SK-N-SH (cell line): ENCODE measurements at regions not wholly inside any gene's neighbourhood (a gene's known extent, or its start where the extent isn't known, plus 50 kb on each side); places are given as distances from the start of the nearest gene placed in this dataset.

ENCODE experiments used
- CTCF ChIA-PET: fragments of 300-600, 350-600 bp; formaldehyde crosslinking; extraction: SDS; loops from one replicate; lab custom pipeline; 2021; lab: Yijun Ruan, JAX
- POLR2A ChIA-PET: fragments of 350-600 bp; sonication (Branson Sonifier 250); formaldehyde crosslinking; extraction: SDS; loops from one replicate; lab custom pipeline; 2020; ENCODE audit warnings: antibody characterized with exemption, inconsistent platforms; lab: Yijun Ruan, JAX
- DNase-seq: peaks from one replicate; pipeline ENCODE4 v3.0.0; 2012
- H2AFZ ChIP-seq: fragments of 200-600 bp; sonication (generic); 2 replicates; pipeline ENCODE4 v1.8.1; 2016; ENCODE audit warnings: antibody characterized with exemption, mild to moderate bottlenecking, low read depth
- H3F3A ChIP-seq: fragments of 200-600 bp; sonication (generic); replicated peaks from 2 replicates; pipeline ENCODE3; 2016; ENCODE audit warnings: antibody characterized with exemption, mild to moderate bottlenecking; ENCODE audit not compliant: insufficient read depth
- H3K27ac ChIP-seq, 2 experiments: fragments of 200-500 bp in 1 of 2; fragments of 200-600 bp in 1 of 2; sonication (Bioruptor generic) in 1 of 2; sonication (generic), shearing (Covaris generic) in 1 of 2; 2 replicates each; pipeline versions ENCODE4 v1.5.1 to v1.6.1; 2014 to 2016; ENCODE audit warnings: low read depth in 2 of 2, inconsistent platforms in 1 of 2, low read length in 1 of 2, mild to moderate bottlenecking in 1 of 2, mixed read lengths in 1 of 2
- H3K27me3 ChIP-seq: fragments of 200-600 bp; sonication (generic), shearing (Covaris generic); 2 replicates; pipeline ENCODE4 v1.6.1; 2016; ENCODE audit warnings: mixed run types; ENCODE audit not compliant: insufficient read depth
- H3K36me3 ChIP-seq, 2 experiments: fragments of 200-500 bp in 1 of 2; fragments of 200-600 bp in 1 of 2; sonication (Bioruptor generic) in 1 of 2; sonication (generic) in 1 of 2; replicated peaks in 1 of 2; 2 replicates each; pipeline versions ENCODE3 to v1.5.1; 2014 to 2016; ENCODE audit warnings: low read length in 1 of 2, mild to moderate bottlenecking in 1 of 2; ENCODE audit not compliant: insufficient read depth in 2 of 2, control insufficient read depth in 1 of 2
- H3K4me1 ChIP-seq, 2 experiments: fragments of 200-500 bp in 1 of 2; fragments of 200-600 bp in 1 of 2; sonication (Bioruptor generic) in 1 of 2; sonication (generic), shearing (Covaris generic) in 1 of 2; 2 replicates each; pipeline versions ENCODE4 v1.5.1 to v1.6.1; 2014 to 2016; ENCODE audit warnings: low read depth in 1 of 2, low read length in 1 of 2, mixed run types in 1 of 2; ENCODE audit not compliant: insufficient read depth in 2 of 2, control insufficient read depth in 1 of 2
- H3K4me2 ChIP-seq: fragments of 200-600 bp; sonication (generic), shearing (Covaris generic); 2 replicates; pipeline ENCODE4 v1.6.1; 2017; ENCODE audit warnings: mixed run types
- H3K4me3 ChIP-seq, 2 experiments: fragments of 200-500 bp in 1 of 2; fragments of 200-600 bp in 1 of 2; sonication (Bioruptor generic) in 1 of 2; sonication (generic), shearing (Covaris generic) in 1 of 2; 2 replicates each; pipeline versions ENCODE4 v1.5.1 to v1.8.1; 2014 to 2016; ENCODE audit warnings: low read depth in 2 of 2, inconsistent platforms in 1 of 2, low read length in 1 of 2, mild to moderate bottlenecking in 1 of 2, mixed read lengths in 1 of 2, moderate library complexity in 1 of 2
- H3K79me2 ChIP-seq: fragments of 200-600 bp; sonication (generic); 2 replicates; pipeline ENCODE4 v1.8.1; 2017; ENCODE audit warnings: mild to moderate bottlenecking; ENCODE audit not compliant: insufficient read depth
- H3K9ac ChIP-seq: fragments of 200-600 bp; sonication (generic); 2 replicates; pipeline ENCODE4 v1.6.1; 2017; ENCODE audit warnings: mixed run types
- H3K9me2 ChIP-seq: fragments of 200-600 bp; sonication (generic); 2 replicates; pipeline ENCODE4 v1.6.1; 2017; ENCODE audit warnings: mixed run types
- H3K9me3 ChIP-seq: fragments of 200-600 bp; sonication (generic); 2 replicates; pipeline ENCODE4 v1.6.1; 2017; ENCODE audit warnings: mixed run types, mild to moderate bottlenecking, moderate library complexity
- H4K20me1 ChIP-seq: fragments of 200-600 bp; sonication (generic); 2 replicates; pipeline ENCODE4 v1.6.1; 2017; ENCODE audit warnings: mild to moderate bottlenecking, mixed run types; ENCODE audit not compliant: insufficient read depth
- CHD2 ChIP-seq: fragments of 150-350 bp; IDR thresholded peaks from 2 replicates; pipeline ENCODE4 v1.6.1; 2018; ENCODE audit warnings: low read length; ENCODE audit not compliant: partially characterized antibody
- ELF1 ChIP-seq: IDR thresholded peaks from 2 replicates; pipeline ENCODE4 v1.4.0; 2012
- EP300 ChIP-seq, 2 experiments: IDR thresholded peaks; 2 replicates each; pipeline versions ENCODE4 v1.4.0 to v1.6.1; 2012; ENCODE audit warnings: borderline replicate concordance in 1 of 2, low read depth in 1 of 2, low read length in 1 of 2
- EZH2phosphoT487 ChIP-seq: fragments of 200-600 bp; sonication (generic); IDR thresholded peaks from 2 replicates; pipeline ENCODE4 v1.6.1; 2017; ENCODE audit warnings: low read depth, mixed run types, mild to moderate bottlenecking, antibody characterized with exemption, moderate library complexity, borderline replicate concordance
- FOSL2 ChIP-seq: IDR thresholded peaks from 2 replicates; pipeline ENCODE4 v1.4.0; 2012; ENCODE audit warnings: low read depth, mild to moderate bottlenecking, moderate library complexity, borderline replicate concordance
- GABPA ChIP-seq: IDR thresholded peaks from 2 replicates; pipeline ENCODE4 v1.4.0; 2012; ENCODE audit warnings: low read depth, mild to moderate bottlenecking
- GATA2 ChIP-seq: sonication (generic); formaldehyde crosslinking; IDR thresholded peaks from 2 replicates; pipeline ENCODE4 v1.5.0; 2020; ENCODE audit warnings: mild to moderate bottlenecking, missing genetic modification reagents
- IRF3 ChIP-seq: fragments of 150-350 bp; IDR thresholded peaks from 2 replicates; pipeline ENCODE4 v1.6.1; 2016; ENCODE audit warnings: mild to moderate bottlenecking, low read depth, low read length
- JUND ChIP-seq: IDR thresholded peaks from 2 replicates; pipeline ENCODE4 v1.4.0; 2012
- MAX ChIP-seq: IDR thresholded peaks from 2 replicates; pipeline ENCODE4 v1.4.0; 2012; ENCODE audit warnings: low read depth
- MEF2A ChIP-seq: IDR thresholded peaks from 2 replicates; pipeline ENCODE4 v1.4.0; 2012; ENCODE audit warnings: low read depth, borderline replicate concordance
- NRF1 ChIP-seq: IDR thresholded peaks from 2 replicates; pipeline ENCODE4 v1.6.1; 2012; ENCODE audit warnings: low read depth, mild to moderate bottlenecking, low read length
- POLR2AphosphoS5 ChIP-seq: IDR thresholded peaks from 2 replicates; pipeline ENCODE4 v1.6.1; 2012; ENCODE audit warnings: low read depth, low read length
- RAD21 ChIP-seq: IDR thresholded peaks from 2 replicates; pipeline ENCODE4 v1.6.1; 2012; ENCODE audit warnings: mild to moderate bottlenecking, low read length
- RXRA ChIP-seq: IDR thresholded peaks from 2 replicates; pipeline ENCODE4 v1.4.0; 2012; ENCODE audit warnings: low read depth, mild to moderate bottlenecking, borderline replicate concordance
- SMC3 ChIP-seq: IDR thresholded peaks from 2 replicates; pipeline ENCODE4 v1.6.1; 2012; ENCODE audit warnings: low read depth, low read length, improper control_type of control experiment
- TCF12 ChIP-seq: IDR thresholded peaks from 2 replicates; pipeline ENCODE4 v1.4.0; 2012
- WGBS: methylation state at CpG from one replicate; pipeline ENCODE4 v1.1.6; 2017; ENCODE audit warnings: low lambda C conversion rate; 5-methylcytosine and 5-hydroxymethylcytosine counted together
- TF ChIP-seq, protein P1 (sequence below): IDR thresholded peaks from 2 replicates; pipeline ENCODE4; 2012

DNA sequence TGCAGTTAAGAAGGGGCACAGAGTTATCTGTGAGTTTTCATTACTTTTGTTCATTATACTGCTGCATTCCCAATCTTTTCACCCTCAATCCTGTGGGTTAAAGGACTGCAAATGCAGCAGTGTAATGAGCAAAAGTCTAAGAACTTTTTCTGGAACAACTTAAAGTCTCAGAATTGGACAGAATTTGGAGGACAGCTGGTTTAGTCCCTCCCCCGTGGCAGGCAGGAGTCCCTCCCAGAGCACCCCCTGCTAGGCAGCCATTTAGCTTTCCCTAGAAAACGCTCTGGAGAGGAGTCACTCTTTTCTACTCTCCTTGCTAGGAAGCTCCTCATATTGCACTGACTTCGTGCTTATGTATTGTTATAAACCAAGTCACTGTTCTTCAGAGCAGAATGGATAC, 156.3 kb upstream of the UBE2E1 start:
- Histone ChIP-seq H3K4me1 (peaks cover 20 to 29% of the 10 kb centered on the region in 2 experiments), H3K27ac (no peak overlapping the region; a peak in 1 of 4 replicates), H3K9me3 (no peaks in the 10 kb centered on the region), H3K4me3 (no peak overlapping the region), H3K9ac (no peak overlapping the region), H3K27me3 (no peaks in the 10 kb centered on the region), H3K9me2 (no peaks in the 10 kb centered on the region), H3F3A (no peaks in the 10 kb centered on the region), H3K36me3 (no peaks in the 10 kb centered on the region), H3K79me2 (no peaks in the 10 kb centered on the region), H4K20me1 (no peaks in the 10 kb centered on the region), H2AFZ (no peak overlapping the region; the same call in 1 of the 2 replicates), H3K4me2 (no peak overlapping the region)
- no peak for TF ChIP-seq SMC3
- TF ChIP-seq GATA2: no peak
- no peak for TF ChIP-seq TCF12
- no peak for TF ChIP-seq MAX
- TF ChIP-seq NRF1: no peak
- TF ChIP-seq GABPA: no peak; the same call in 1 of the 2 replicates
- TF ChIP-seq JUND: no peak
- no peak for TF ChIP-seq IRF3
- no peak for TF ChIP-seq CHD2
- no peak for TF ChIP-seq POLR2AphosphoS5
- TF ChIP-seq RXRA: no peak
- TF ChIP-seq ELF1: no peak
- POLR2A ChIA-PET: no interaction called here
- CTCF ChIA-PET: interaction anchor here (0.6 to 2.0 kb wide), 10 partner anchors 9 to 447 kb away, joined by 3 to 6 read pairs (median 4); no protein-coding TSS in a partner anchor
- DNase-seq: no peak
- WGBS: 98% methylated on average over 3 of the region's 3 CpGs

GRCh38 chr3:23650371-23651140, 155.2 kb upstream of the UBE2E1 start:
- no peak for DNase-seq
- Histone ChIP-seq H3K4me2 (peak overlapping the region; percentile 24), H3K9me3 (no peaks in the 10 kb centered on the region), H4K20me1 (no peaks in the 10 kb centered on the region), H3K9ac (no peak overlapping the region), H3K27ac (peak overlapping the region in 1 of 2 experiments; percentile 49; a peak in 1 of 4 replicates), H3K36me3 (no peaks in the 10 kb centered on the region), H2AFZ (peak overlapping the region; percentile 62; the same call in 1 of the 2 replicates), H3K27me3 (no peaks in the 10 kb centered on the region), H3K79me2 (no peaks in the 10 kb centered on the region), H3K4me3 (no peak overlapping the region), H3K9me2 (no peaks in the 10 kb centered on the region), H3K4me1 (peaks cover 20 to 27% of the 10 kb centered on the region in 2 experiments), H3F3A (no peaks in the 10 kb centered on the region)
- CTCF ChIA-PET: no interaction called here
- POLR2A ChIA-PET: no interaction called here
- TF ChIP-seq MEF2A: peak; percentile 70; the same call in 1 of the 2 replicates
- peak in 1 of 2 experiments; percentile 53; a peak in 1 of 4 replicates for TF ChIP-seq EP300 (IDR thresholded peaks at IDR 0.05; ENCODE audit: borderline replicate concordance in 1 of 2, low read depth in 1 of 2, low read length in 1 of 2)
- TF ChIP-seq, protein P1, sequence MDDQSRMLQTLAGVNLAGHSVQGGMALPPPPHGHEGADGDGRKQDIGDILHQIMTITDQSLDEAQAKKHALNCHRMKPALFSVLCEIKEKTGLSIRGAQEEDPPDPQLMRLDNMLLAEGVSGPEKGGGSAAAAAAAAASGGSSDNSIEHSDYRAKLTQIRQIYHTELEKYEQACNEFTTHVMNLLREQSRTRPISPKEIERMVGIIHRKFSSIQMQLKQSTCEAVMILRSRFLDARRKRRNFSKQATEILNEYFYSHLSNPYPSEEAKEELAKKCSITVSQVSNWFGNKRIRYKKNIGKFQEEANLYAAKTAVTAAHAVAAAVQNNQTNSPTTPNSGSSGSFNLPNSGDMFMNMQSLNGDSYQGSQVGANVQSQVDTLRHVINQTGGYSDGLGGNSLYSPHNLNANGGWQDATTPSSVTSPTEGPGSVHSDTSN: peak; percentile 41; the same call in 1 of the 2 replicates
- TF ChIP-seq CHD2: no peak
- TF ChIP-seq POLR2AphosphoS5: peak; percentile 43; the same call in 1 of the 2 replicates
- peak; percentile 59 for TF ChIP-seq JUND
- peak; percentile 65 for TF ChIP-seq TCF12
- peak; percentile 85; the same call in 1 of the 2 replicates for TF ChIP-seq FOSL2
- no peak for TF ChIP-seq EZH2phosphoT487
- no peak for TF ChIP-seq RAD21
- WGBS: 83% methylated on average over 5 of the region's 5 CpGs
